22Rv1 (cell line): ENCODE measurements at regions not wholly inside any gene's neighbourhood (a gene's known extent, or its start where the extent isn't known, plus 50 kb on each side); places are given as distances from the start of the nearest gene placed in this dataset.
"Not testable (repeated sequence)": the region's sequence is repeated elsewhere in the genome, so short reads cannot be mapped to it uniquely, and the experiment has no call there.

ENCODE experiments used
- CTCF ChIP-seq: fragments of 450-650 bp; IDR thresholded peaks from 2 replicates; pipeline ENCODE4 v1.5.1; 2017; ENCODE audit warnings: mild to moderate bottlenecking
- ZFX ChIP-seq: fragments of 450-650 bp; IDR thresholded peaks from 2 replicates; pipeline ENCODE4 v1.6.1; 2017; ENCODE audit warnings: antibody characterized with exemption, borderline replicate concordance

GRCh38 chr10:55601690-55602478 lies 759.2 kb downstream of the ZWINT start:
- TF ChIP-seq CTCF, ZFX: not testable (repeated sequence)
